ENCODE measurements at regions not wholly inside any gene's neighbourhood (a gene's known extent, or its start where the extent isn't known, plus 50 kb on each side); places are given as distances from the start of the nearest gene placed in this dataset.
A peak's percentile ranks its signal among the peaks of the same experiment; 100 is the strongest.

DNA sequence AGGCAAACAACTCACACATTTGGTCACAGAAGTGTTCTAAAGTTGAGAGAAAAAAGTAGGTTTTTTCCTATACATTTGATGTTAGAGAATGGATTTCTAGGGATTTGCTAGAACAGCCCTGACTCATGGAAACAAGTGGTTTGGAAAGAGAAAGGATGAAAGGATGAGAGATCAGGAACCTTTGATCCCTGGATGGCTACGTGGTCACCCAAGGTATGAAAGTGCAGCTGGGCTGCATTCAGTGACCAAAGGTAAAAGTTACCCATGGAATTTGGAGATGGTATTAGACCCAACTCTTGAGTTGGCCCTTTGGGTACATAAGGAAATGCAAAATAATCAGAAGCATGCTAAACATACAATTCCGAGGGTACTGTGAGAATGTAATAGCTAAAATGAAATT is 61.3 kb upstream of the SPIN1 start:
- no peak for DNase-seq (ENCODE audit: low read depth in 1 of 2, low spot score in 1 of 2)

DNA sequence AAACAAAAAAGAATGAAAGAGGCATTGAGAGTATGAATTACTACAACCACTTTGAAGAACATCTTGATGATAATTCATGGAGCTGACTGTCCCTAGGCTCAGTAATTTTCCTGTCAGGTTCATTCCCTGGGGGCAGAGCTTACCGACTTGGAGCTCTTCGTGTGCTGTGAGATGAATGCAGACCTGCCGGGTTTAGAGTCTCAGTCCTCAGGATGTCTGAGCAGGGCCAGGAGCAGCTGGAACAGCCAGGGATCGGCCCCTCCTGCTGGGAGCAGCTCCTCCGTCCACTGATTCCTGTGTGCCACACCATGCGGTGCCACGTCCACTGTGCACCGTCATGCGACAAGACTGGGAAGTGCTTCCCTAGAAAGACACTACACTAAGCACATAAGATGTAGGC is 62.2 kb upstream of the SPIN1 start:
- no peak for DNase-seq (ENCODE audit: low read depth in 1 of 2, low spot score in 1 of 2)

DNA sequence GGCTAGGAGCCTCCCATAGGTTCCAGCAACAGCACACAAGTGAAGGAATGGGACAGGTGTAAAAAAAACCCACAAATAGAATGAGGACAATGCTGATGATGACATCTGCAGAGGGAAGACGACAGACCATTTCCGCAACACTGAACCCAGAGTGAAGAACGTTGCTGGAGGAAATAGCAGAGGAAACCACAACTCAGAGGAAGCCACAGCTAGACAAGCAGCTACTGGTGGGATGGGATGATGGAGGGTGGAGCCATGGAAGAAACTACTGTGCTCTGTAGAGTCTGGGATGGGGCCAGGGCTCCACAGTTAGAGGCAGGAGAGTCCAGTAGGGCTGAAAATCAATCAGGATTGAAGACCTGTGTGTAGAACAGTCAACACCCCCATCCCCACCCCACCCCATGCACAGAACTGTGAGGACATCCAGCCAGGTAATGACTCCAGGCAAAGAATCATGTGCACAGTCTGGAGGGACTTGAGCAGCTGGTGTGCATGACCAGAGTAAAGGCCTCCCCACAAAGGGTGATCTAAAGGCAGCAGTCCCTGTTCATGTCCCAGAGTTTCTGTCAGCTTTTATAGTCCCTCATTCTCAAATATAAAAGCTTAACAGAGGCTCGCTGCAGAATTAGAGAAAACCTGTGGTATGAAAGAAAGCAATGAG is 65.2 kb upstream of the SPIN1 start:
- peak in 1 of 2 donors; percentile 41 for DNase-seq (ENCODE audit: low read depth in 1 of 2, low spot score in 1 of 2)

GRCh38 chr9:88321764-88322163 is 66.5 kb upstream of the SPIN1 start:
- no peak for DNase-seq (ENCODE audit: low read depth in 1 of 2, low spot score in 1 of 2)

- DNase-seq (ENCODE audit: low read depth in 1 of 2, low spot score in 1 of 2): no peak
These were observed 67.4 kb upstream of the SPIN1 start for GRCh38 chr9:88320748-88321415.

DNA sequence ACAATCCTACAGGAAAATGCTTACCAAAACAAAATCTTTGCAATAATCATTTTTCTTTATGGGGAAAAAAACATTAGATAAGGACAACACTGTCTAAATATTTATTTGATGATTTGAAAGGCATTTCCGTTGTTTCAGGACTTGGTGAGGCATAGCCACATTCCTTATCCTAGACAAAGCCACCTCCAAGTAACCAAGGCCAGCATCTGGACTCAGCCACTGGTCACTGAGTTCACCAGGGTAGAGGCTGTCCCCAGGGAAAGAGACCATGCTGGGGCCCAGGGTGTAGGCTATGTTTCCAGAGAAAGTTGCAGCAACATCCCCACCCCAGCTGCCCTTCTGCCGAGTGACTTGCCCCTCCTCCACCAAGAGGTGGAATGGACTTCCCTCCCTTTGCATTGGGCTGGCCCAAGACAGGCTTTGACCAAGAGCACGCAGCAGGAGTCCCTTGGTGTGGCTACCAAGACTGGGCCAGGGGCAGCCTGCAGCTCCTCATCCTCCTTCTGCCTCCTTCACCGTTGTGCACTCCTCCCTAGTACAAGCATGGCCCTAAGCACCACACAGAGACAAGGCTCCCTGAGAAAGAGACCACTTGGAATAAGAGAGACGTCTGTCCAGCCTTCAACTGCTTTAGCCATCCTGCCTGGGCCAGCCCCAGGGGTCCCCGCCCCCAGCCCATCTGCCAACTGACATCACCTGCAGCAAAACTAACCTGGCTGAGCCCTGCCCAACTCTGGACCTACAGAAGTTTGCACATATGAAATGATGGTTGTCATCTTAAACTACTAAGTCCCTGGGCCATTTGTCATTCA is 68.1 kb upstream of the SPIN1 start:
- DNase-seq (ENCODE audit: low read depth in 1 of 2, low spot score in 1 of 2): no peak

- peak; percentile 17 to 39 for DNase-seq (ENCODE audit: low read depth in 1 of 2, low spot score in 1 of 2)
These were observed 74.7 kb upstream of the SPIN1 start for GRCh38 chr9:88313364-88314220.

- no peak for DNase-seq (ENCODE audit: low read depth in 1 of 2, low spot score in 1 of 2)
These were observed 75.6 kb upstream of the SPIN1 start for GRCh38 chr9:88312517-88313103.

DNA sequence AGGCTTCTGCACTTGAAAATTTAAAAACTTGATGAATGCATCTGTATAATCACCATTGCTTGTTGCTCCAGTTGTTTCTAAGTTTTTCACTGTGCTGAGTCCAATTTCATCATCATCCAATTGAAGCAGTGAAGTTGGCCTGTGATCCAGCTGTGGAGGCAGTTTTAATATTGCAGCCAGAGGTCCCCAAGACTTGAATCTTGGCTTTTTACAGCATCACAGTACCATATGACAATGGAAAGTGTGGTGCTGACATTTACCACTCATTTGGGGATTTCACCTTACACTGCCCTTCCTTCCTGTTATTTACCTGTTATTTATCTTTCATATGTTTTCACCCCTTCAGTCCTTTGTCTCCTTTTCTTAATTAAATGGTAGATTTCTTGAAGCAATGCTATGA is 76.2 kb upstream of the SPIN1 start:
- no peak for DNase-seq (ENCODE audit: low read depth in 1 of 2, low spot score in 1 of 2)

GRCh38 chr9:88310310-88310980 is 77.8 kb upstream of the SPIN1 start:
- no peak for DNase-seq (ENCODE audit: low read depth in 1 of 2, low spot score in 1 of 2)

DNA sequence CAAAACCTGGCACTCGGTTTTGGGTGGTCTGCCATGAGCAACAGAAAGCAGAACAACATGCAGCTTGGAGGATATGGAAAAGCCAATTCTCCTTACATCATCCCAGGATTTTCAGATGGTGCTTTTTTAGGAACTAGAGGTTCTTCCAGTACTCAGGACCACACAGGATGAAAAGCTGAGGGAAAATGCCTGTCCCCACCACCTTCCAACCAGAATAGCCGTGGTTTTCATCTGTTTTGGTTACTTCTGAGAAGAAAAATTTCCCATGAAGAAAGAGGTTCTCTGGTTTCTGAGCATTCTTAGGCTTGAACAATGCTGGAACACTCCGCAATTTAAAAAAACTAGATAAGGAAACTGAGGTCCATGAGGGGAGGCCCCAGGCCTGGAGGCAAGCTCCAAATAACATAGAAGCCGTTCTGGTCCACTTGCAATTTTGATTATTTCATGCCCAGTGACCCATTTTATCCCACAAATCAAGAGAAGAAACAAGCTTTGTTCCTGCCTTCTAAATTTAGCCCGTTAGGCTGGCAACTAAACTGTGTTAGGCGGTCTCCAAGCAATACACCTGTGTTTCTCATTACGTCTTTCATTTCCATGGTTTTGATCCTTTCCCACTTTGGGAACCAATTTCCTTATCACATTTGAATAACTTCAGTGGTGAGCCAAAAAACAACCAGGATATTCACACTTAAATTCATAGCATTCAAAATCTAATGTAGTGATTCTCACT is 79.2 kb upstream of the SPIN1 start:
- no peak for DNase-seq (ENCODE audit: low read depth in 1 of 2, low spot score in 1 of 2)

DNA sequence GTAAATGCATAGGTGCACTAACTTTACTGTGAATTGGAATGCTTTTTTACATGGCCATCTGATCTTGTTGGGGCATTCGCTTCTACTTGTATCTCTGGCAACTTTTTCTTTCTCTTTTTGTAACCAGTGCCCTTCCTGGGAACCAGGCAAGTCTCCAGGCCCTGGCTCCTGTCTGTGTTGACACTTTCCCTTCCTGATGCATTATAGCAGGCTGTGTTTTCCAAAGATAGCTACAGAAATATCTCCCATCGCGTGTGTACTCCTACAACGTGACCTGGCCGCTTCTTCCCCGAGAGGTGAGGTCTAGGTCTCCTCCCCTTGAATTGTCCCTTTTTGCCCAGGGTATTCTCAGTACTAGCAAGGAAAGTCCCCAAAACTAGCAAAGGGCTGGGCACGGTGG is 81.1 kb upstream of the SPIN1 start:
- no peak for DNase-seq (ENCODE audit: low read depth in 1 of 2, low spot score in 1 of 2)

DNA sequence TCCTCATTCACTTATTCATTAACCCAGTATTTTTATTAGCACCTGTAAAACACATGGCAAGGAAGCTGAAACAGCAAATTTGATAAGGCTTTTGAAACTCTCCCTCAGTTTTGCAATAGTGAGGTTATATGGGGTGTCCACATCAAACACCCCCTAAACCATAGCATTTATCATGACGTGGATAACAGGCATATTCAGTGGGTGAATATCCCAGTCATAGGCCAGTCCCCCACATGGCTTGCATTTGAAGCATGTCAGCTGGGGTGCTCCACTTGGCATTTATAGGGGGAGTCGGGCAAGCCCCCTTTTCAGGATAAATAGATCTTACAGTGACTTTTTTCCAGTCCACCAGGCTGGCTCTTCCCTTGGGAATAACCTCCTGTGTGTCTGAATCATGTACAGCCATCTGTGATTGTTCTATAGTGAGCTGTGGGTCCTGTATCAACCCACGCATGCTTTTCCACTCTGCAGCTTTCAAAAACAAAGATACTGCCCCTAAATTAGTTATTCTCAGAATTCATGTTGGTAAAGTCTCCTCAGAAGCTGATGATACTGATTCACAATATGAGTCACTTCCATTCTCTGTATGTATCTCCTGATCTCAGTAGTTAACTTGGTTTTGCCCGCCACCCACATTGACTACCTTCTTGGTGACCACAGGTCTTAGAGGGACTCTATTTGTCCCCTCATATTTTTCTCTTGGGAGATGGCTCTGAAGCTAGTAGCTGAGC is 84.4 kb upstream of the SPIN1 start:
- DNase-seq (ENCODE audit: low read depth in 1 of 2, low spot score in 1 of 2): peak in 1 of 2 donors; percentile 31

DNA sequence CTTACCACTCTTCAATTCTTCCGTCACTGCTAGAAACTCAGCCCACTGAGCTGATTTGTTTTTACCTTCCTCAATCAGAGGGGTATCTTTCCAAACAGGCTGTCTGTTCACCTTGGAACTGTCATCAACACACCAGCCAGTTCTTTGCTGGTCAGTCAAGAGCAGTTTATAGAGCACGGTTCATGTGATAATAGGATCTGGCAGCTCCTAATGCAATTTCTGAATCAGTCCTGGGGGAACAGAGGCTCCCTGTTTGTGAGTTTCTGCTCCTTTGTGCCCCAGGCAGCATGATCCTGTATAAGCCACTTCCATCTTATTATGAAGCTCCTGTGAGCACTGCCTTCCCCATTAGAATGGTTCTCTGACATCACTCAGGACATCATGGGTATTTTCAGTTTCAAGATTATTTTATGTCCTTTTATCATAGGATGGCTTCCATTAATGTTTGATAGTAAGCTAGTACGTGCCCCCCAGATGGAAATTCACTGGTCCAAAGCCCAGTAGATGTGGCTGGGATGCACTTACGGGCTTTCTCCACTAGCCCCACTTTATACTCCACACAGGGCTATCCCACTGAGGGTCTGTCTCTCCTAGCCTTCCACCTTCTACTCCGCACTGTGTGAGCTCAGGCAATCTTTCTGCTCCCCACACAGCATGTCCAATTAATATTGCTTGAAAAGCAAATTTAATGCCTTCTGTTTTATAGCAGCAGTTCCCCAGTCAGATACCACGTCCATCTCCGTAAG is 85.5 kb upstream of the SPIN1 start:
- no peak for DNase-seq (ENCODE audit: low read depth in 1 of 2, low spot score in 1 of 2)

GRCh38 chr9:88300556-88300955 is 87.7 kb upstream of the SPIN1 start:
- no peak for DNase-seq (ENCODE audit: low read depth in 1 of 2, low spot score in 1 of 2)

DNA sequence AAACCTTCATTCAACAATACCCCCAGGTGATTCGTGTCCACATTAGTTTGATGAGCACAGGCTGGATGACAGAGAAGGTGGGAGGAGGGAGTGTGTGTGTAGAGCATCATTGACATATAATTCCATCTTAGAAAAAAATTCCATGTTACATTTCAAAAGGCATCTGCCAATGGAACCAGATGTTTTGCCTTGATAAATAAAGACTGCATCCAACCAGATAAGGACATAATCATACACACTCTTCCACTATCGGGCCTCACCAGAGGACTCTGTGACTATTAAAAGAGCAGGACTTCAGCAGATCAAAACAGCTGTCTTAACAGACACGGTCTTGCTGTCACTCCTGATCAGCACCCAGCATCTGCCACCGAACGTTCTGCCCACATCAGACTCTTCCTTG is 96.4 kb upstream of the SPIN1 start:
- DNase-seq (ENCODE audit: low read depth in 1 of 2, low spot score in 1 of 2): no peak

DNA sequence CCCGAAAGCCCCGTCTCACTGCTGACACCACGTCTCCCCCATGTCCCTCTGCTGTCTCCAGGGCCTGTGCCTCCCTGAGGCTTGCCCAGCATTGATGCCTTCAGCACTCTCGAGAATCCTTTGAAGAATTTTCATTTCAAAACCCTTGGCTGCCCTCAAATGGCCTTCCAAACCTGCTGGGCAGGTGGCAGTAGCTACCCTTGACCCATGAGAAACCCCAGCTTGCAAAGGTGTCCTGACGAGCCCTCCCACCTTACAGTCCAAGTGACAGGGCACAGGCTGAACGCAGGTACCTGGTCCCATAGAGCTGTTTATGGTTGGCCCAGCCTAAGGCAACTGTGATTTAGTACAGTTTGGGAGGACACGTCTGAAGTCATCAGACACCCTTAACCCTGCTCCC is 97.2 kb upstream of the SPIN1 start:
- DNase-seq (ENCODE audit: low read depth in 1 of 2, low spot score in 1 of 2): no peak

- DNase-seq (ENCODE audit: low read depth in 1 of 2, low spot score in 1 of 2): no peak
These were observed 98.7 kb upstream of the SPIN1 start for GRCh38 chr9:88289532-88289931.

Measured in activated CD4-positive, alpha-beta T cell treated with anti-CD3 and anti-CD28 coated beads, Interleukin-2, amount 50 U/mL, for 24 hours (primary cell).